Stimulated activated naive CD8-positive, alpha-beta T cell treated with anti-CD3 and anti-CD28 coated beads, Interleukin-15, Interleukin-2, amounts not matched to agents 100 ng/mL and 50 ng/mL, for 24 hours (primary cell): ENCODE measurements at regions not wholly inside any gene's neighbourhood (a gene's known extent, or its start where the extent isn't known, plus 50 kb on each side); places are given as distances from the start of the nearest gene placed in this dataset.
"Not testable (repeated sequence)": the region's sequence is repeated elsewhere in the genome, so short reads cannot be mapped to it uniquely, and the experiment has no call there.

Experiments
- H3K27ac Mint-ChIP-seq: one replicate; pipeline ENCODE4 v1.8.0; 2021; ENCODE audit warnings: mild to moderate bottlenecking, mixed read lengths
- H3K27me3 Mint-ChIP-seq: one replicate; pipeline ENCODE4 v1.8.0; 2021; ENCODE audit warnings: mixed read lengths
- H3K36me3 Mint-ChIP-seq: one replicate; pipeline ENCODE4 v1.8.0; 2021; ENCODE audit warnings: low read depth, mixed read lengths
- H3K4me1 Mint-ChIP-seq: one replicate; pipeline ENCODE4 v1.8.0; 2021; ENCODE audit warnings: low read depth, mixed read lengths
- H3K4me3 Mint-ChIP-seq: one replicate; pipeline ENCODE4 v1.8.0; 2021; ENCODE audit warnings: mild to moderate bottlenecking, mixed read lengths
- H3K9me3 Mint-ChIP-seq: one replicate; pipeline ENCODE4 v1.8.0; 2021; ENCODE audit warnings: mixed read lengths

- H3K4me3 Mint-ChIP-seq: no peak overlapping the region
- H3K4me1 Mint-ChIP-seq: no peaks in the 10 kb centered on the region
- no peaks in the 10 kb centered on the region for H3K9me3 Mint-ChIP-seq
- no peak overlapping the region for H3K27ac Mint-ChIP-seq
- no peaks in the 10 kb centered on the region for H3K36me3 Mint-ChIP-seq
- no peaks in the 10 kb centered on the region for H3K27me3 Mint-ChIP-seq
Observed at GRCh38 chr13:84590663-84591062, 708.4 kb upstream of the SLITRK1 start.

- Mint-ChIP-seq H3K27ac (no peak overlapping the region), H3K4me3 (no peak overlapping the region), H3K9me3 (peaks cover 5% of the 10 kb centered on the region), H3K36me3 (no peaks in the 10 kb centered on the region), H3K4me1 (no peaks in the 10 kb centered on the region), H3K27me3 (no peaks in the 10 kb centered on the region)
Observed at GRCh38 chr13:84588023-84588422, 705.7 kb upstream of the SLITRK1 start.

GRCh38 chr13:84579901-84580300, 697.6 kb upstream of the SLITRK1 start:
- not testable (repeated sequence) for H3K4me1 Mint-ChIP-seq, H3K36me3 Mint-ChIP-seq, H3K4me3 Mint-ChIP-seq, H3K9me3 Mint-ChIP-seq, H3K27ac Mint-ChIP-seq, H3K27me3 Mint-ChIP-seq

- Mint-ChIP-seq H3K9me3 (no peaks in the 10 kb centered on the region), H3K4me1 (no peaks in the 10 kb centered on the region), H3K4me3 (no peak overlapping the region), H3K27me3 (no peaks in the 10 kb centered on the region), H3K27ac (no peak overlapping the region), H3K36me3 (no peaks in the 10 kb centered on the region)
Observed at GRCh38 chr13:84574851-84575250, 692.6 kb upstream of the SLITRK1 start.

GRCh38 chr13:84571264-84571663, 689.0 kb upstream of the SLITRK1 start:
- no peaks in the 10 kb centered on the region for H3K27me3 Mint-ChIP-seq
- no peaks in the 10 kb centered on the region for H3K9me3 Mint-ChIP-seq
- H3K4me3 Mint-ChIP-seq: no peak overlapping the region
- H3K36me3 Mint-ChIP-seq: no peaks in the 10 kb centered on the region
- no peak overlapping the region for H3K27ac Mint-ChIP-seq
- H3K4me1 Mint-ChIP-seq: no peaks in the 10 kb centered on the region

GRCh38 chr13:84570831-84571230, 688.6 kb upstream of the SLITRK1 start:
- no peaks in the 10 kb centered on the region for H3K9me3 Mint-ChIP-seq
- H3K27ac Mint-ChIP-seq: no peak overlapping the region
- H3K36me3 Mint-ChIP-seq: no peaks in the 10 kb centered on the region
- H3K4me3 Mint-ChIP-seq: no peak overlapping the region
- no peaks in the 10 kb centered on the region for H3K27me3 Mint-ChIP-seq
- no peaks in the 10 kb centered on the region for H3K4me1 Mint-ChIP-seq

- Mint-ChIP-seq H3K4me3 (no peak overlapping the region), H3K4me1 (no peaks in the 10 kb centered on the region), H3K36me3 (no peaks in the 10 kb centered on the region), H3K27ac (no peak overlapping the region), H3K27me3 (no peaks in the 10 kb centered on the region), H3K9me3 (no peaks in the 10 kb centered on the region)
Observed at GRCh38 chr13:84569366-84569765, 687.1 kb upstream of the SLITRK1 start.

- no peaks in the 10 kb centered on the region for H3K36me3 Mint-ChIP-seq
- no peaks in the 10 kb centered on the region for H3K4me1 Mint-ChIP-seq
- H3K27ac Mint-ChIP-seq: no peak overlapping the region
- no peaks in the 10 kb centered on the region for H3K27me3 Mint-ChIP-seq
- H3K9me3 Mint-ChIP-seq: no peaks in the 10 kb centered on the region
- no peak overlapping the region for H3K4me3 Mint-ChIP-seq
Observed at GRCh38 chr13:84567848-84568247, 685.6 kb upstream of the SLITRK1 start.

GRCh38 chr13:84566780-84567179, 684.5 kb upstream of the SLITRK1 start:
- Mint-ChIP-seq H3K4me1 (no peaks in the 10 kb centered on the region), H3K36me3 (no peaks in the 10 kb centered on the region), H3K4me3 (no peak overlapping the region), H3K9me3 (no peaks in the 10 kb centered on the region), H3K27ac (no peak overlapping the region), H3K27me3 (no peaks in the 10 kb centered on the region)

- no peaks in the 10 kb centered on the region for H3K4me1 Mint-ChIP-seq
- H3K4me3 Mint-ChIP-seq: no peak overlapping the region
- no peaks in the 10 kb centered on the region for H3K36me3 Mint-ChIP-seq
- no peak overlapping the region for H3K27ac Mint-ChIP-seq
- H3K27me3 Mint-ChIP-seq: no peaks in the 10 kb centered on the region
- H3K9me3 Mint-ChIP-seq: peaks cover 4% of the 10 kb centered on the region
Observed at GRCh38 chr13:84563611-84564010, 681.3 kb upstream of the SLITRK1 start.

- Mint-ChIP-seq H3K36me3 (no peaks in the 10 kb centered on the region), H3K27me3 (no peaks in the 10 kb centered on the region), H3K27ac (no peak overlapping the region), H3K9me3 (peaks cover 9% of the 10 kb centered on the region), H3K4me3 (no peak overlapping the region), H3K4me1 (no peaks in the 10 kb centered on the region)
Observed at GRCh38 chr13:84553227-84553626, 671.0 kb upstream of the SLITRK1 start.

- Mint-ChIP-seq H3K4me1 (no peaks in the 10 kb centered on the region), H3K27me3 (no peaks in the 10 kb centered on the region), H3K9me3 (peaks cover 7% of the 10 kb centered on the region), H3K36me3 (no peaks in the 10 kb centered on the region), H3K4me3 (no peak overlapping the region), H3K27ac (no peak overlapping the region)
Observed at GRCh38 chr13:84543962-84544361, 661.7 kb upstream of the SLITRK1 start.

- Mint-ChIP-seq H3K4me3 (no peak overlapping the region), H3K9me3 (peaks cover 7% of the 10 kb centered on the region), H3K36me3 (no peaks in the 10 kb centered on the region), H3K4me1 (no peaks in the 10 kb centered on the region), H3K27me3 (no peaks in the 10 kb centered on the region), H3K27ac (no peak overlapping the region)
Observed at GRCh38 chr13:84542348-84542747, 660.1 kb upstream of the SLITRK1 start.

GRCh38 chr13:84536906-84537305, 654.6 kb upstream of the SLITRK1 start:
- H3K36me3 Mint-ChIP-seq: no peaks in the 10 kb centered on the region
- no peaks in the 10 kb centered on the region for H3K9me3 Mint-ChIP-seq
- H3K4me3 Mint-ChIP-seq: no peak overlapping the region
- no peak overlapping the region for H3K27ac Mint-ChIP-seq
- no peaks in the 10 kb centered on the region for H3K27me3 Mint-ChIP-seq
- H3K4me1 Mint-ChIP-seq: no peaks in the 10 kb centered on the region

- H3K36me3 Mint-ChIP-seq: no peaks in the 10 kb centered on the region
- peaks cover 7% of the 10 kb centered on the region for H3K9me3 Mint-ChIP-seq
- H3K27me3 Mint-ChIP-seq: no peaks in the 10 kb centered on the region
- no peak overlapping the region for H3K4me3 Mint-ChIP-seq
- no peak overlapping the region for H3K27ac Mint-ChIP-seq
- H3K4me1 Mint-ChIP-seq: no peaks in the 10 kb centered on the region
Observed at GRCh38 chr13:84528408-84529070, 646.3 kb upstream of the SLITRK1 start.

GRCh38 chr13:84525865-84526264, 643.6 kb upstream of the SLITRK1 start:
- H3K27ac Mint-ChIP-seq: no peak overlapping the region
- no peaks in the 10 kb centered on the region for H3K36me3 Mint-ChIP-seq
- H3K4me3 Mint-ChIP-seq: no peak overlapping the region
- H3K27me3 Mint-ChIP-seq: no peaks in the 10 kb centered on the region
- no peaks in the 10 kb centered on the region for H3K4me1 Mint-ChIP-seq
- H3K9me3 Mint-ChIP-seq: peaks cover 7% of the 10 kb centered on the region
